ENCODE measurements at regions not wholly inside any gene's neighbourhood (a gene's known extent, or its start where the extent isn't known, plus 50 kb on each side); places are given as distances from the start of the nearest gene placed in this dataset.

GRCh38 chr3:127078626-127079025, 95.7 kb downstream of the PLXNA1 start:
- Histone ChIP-seq H3K27me3 (ENCODE audit: control insufficient read depth in 2 of 2, insufficient read depth in 2 of 2, low read length in 2 of 2) (no peaks in the 10 kb centered on the region), H3K9me3 (replicated peaks in 1 of 2; ENCODE audit: control insufficient read depth in 1 of 2, insufficient read depth in 1 of 2, low read length in 2 of 2) (no peaks in the 10 kb centered on the region), H3K27ac (ENCODE audit: low read depth in 1 of 2, low read length in 2 of 2) (no peak overlapping the region), H3K4me1 (ENCODE audit: control insufficient read depth in 1 of 2, insufficient read depth in 2 of 2, low read length in 2 of 2) (no peaks in the 10 kb centered on the region), H3K36me3 (replicated peaks in 1 of 2; ENCODE audit: control insufficient read depth in 1 of 2, insufficient read depth in 2 of 2, low read length in 2 of 2) (no peaks in the 10 kb centered on the region), H4K20me1 (ENCODE audit: insufficient read depth, low read length) (no peaks in the 10 kb centered on the region), H2AFZ (ENCODE audit: insufficient read depth, low read depth, low read length, poor library complexity, severe bottlenecking) (no peak overlapping the region), H3K79me2 (ENCODE audit: insufficient read depth, low read length) (no peaks in the 10 kb centered on the region), H3K4me3 (replicated peaks in 1 of 3; ENCODE audit: low read depth in 2 of 3, low read length in 3 of 3) (no peak overlapping the region), H3K4me2 (replicated peaks; ENCODE audit: extremely low read depth, low read length, poor library complexity, severe bottlenecking) (no peak overlapping the region), H3K9ac (ENCODE audit: insufficient read depth, low read length, poor library complexity, severe bottlenecking) (no peak overlapping the region)
- Mint-ChIP-seq H3K9me3 (peaks cover 0 to 6% (median 2%) of the 10 kb centered on the region in 7 donors), H3K27ac (no peak overlapping the region), H3K36me3 (no peaks in the 10 kb centered on the region), H3K4me3 (no peak overlapping the region), H3K27me3 (ENCODE audit: low read depth in 3 of 3) (peaks cover 6 to 7% (median 6%) of the 10 kb centered on the region in 3 donors), H3K4me1 (no peaks in the 10 kb centered on the region)
- WGBS (ENCODE audit: insufficient coverage): 86% methylated on average over 2 of the region's 9 CpGs
- TF ChIP-seq CTCF (IDR thresholded peaks at IDR 0.05): no peak
- intact Hi-C loops (cut with micrococcal nuclease): no loop called here
- no peak for DNase-seq

- WGBS (ENCODE audit: insufficient coverage): 85% methylated on average over 4 of the region's 5 CpGs
- no peak for DNase-seq
- Histone ChIP-seq H3K27me3 (ENCODE audit: control insufficient read depth in 2 of 2, insufficient read depth in 2 of 2, low read length in 2 of 2) (no peaks in the 10 kb centered on the region), H4K20me1 (ENCODE audit: insufficient read depth, low read length) (no peaks in the 10 kb centered on the region), H3K9me3 (replicated peaks in 1 of 2; ENCODE audit: control insufficient read depth in 1 of 2, insufficient read depth in 1 of 2, low read length in 2 of 2) (no peaks in the 10 kb centered on the region), H3K4me1 (ENCODE audit: control insufficient read depth in 1 of 2, insufficient read depth in 2 of 2, low read length in 2 of 2) (no peaks in the 10 kb centered on the region), H3K4me3 (replicated peaks in 1 of 3; ENCODE audit: low read depth in 2 of 3, low read length in 3 of 3) (no peak overlapping the region), H3K4me2 (replicated peaks; ENCODE audit: extremely low read depth, low read length, poor library complexity, severe bottlenecking) (no peak overlapping the region), H3K36me3 (replicated peaks in 1 of 2; ENCODE audit: control insufficient read depth in 1 of 2, insufficient read depth in 2 of 2, low read length in 2 of 2) (no peaks in the 10 kb centered on the region), H3K79me2 (ENCODE audit: insufficient read depth, low read length) (no peaks in the 10 kb centered on the region), H3K9ac (ENCODE audit: insufficient read depth, low read length, poor library complexity, severe bottlenecking) (no peak overlapping the region), H3K27ac (ENCODE audit: low read depth in 1 of 2, low read length in 2 of 2) (no peak overlapping the region), H2AFZ (ENCODE audit: insufficient read depth, low read depth, low read length, poor library complexity, severe bottlenecking) (no peak overlapping the region)
- intact Hi-C loops (cut with micrococcal nuclease): no loop called here
- peaks cover 0 to 6% (median 2%) of the 10 kb centered on the region in 7 donors for H3K9me3 Mint-ChIP-seq
- H3K27me3 Mint-ChIP-seq (ENCODE audit: low read depth in 3 of 3): peaks cover 6% of the 10 kb centered on the region in 3 donors
- no peaks in the 10 kb centered on the region for H3K4me1 Mint-ChIP-seq
- no peaks in the 10 kb centered on the region for H3K36me3 Mint-ChIP-seq
- TF ChIP-seq CTCF (IDR thresholded peaks at IDR 0.05): no peak
- H3K27ac Mint-ChIP-seq: no peak overlapping the region
- H3K4me3 Mint-ChIP-seq: no peak overlapping the region
Observed at GRCh38 chr3:127079211-127079610, 96.3 kb downstream of the PLXNA1 start.

Data from CD14-positive monocyte (primary cell).